Erythroblast (primary cell): ENCODE measurements at regions not wholly inside any gene's neighbourhood (a gene's known extent, or its start where the extent isn't known, plus 50 kb on each side); places are given as distances from the start of the nearest gene placed in this dataset.

Source experiments
- GATA1 ChIP-seq: IDR thresholded peaks from 2 replicates; pipeline ENCODE4 v1.6.1; 2011; ENCODE audit warnings: low read depth, mild to moderate bottlenecking, control low read depth, low read length, moderate library complexity
- POLR2A ChIP-seq: IDR thresholded peaks from 2 replicates; pipeline ENCODE4 v1.6.1; 2011; ENCODE audit warnings: mild to moderate bottlenecking, low read length

DNA sequence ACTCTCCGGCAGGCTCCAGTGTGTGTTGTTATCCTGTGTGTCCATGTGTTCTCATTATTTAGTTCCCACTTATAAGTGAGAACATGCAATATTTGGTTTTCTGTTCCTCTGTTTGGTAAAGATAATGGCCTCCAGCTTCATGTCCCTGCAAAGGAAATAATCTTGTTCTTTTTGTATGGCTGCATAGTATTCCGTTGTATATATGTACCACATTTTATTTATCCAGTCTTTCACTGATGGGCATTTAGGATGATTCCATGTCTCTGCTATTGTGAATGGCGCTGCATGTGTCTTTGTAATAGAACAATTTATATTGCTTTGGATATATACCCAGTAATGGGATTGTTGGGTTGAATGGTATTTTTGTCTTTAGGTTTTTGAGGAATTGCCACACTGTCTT lies 807.3 kb upstream of the CA10 start:
- TF ChIP-seq POLR2A (no peak), GATA1 (no peak)
